WTC11 (cell line): ENCODE measurements at regions not wholly inside any gene's neighbourhood (a gene's known extent, or its start where the extent isn't known, plus 50 kb on each side); places are given as distances from the start of the nearest gene placed in this dataset.

Experiments used
- ATAC-seq: fragments of 200-7000 bp; cut with Tn5 transposase; 2 replicates; pipeline ENCODE4 v1.10.0; 2021; ENCODE audit warnings: mild to moderate bottlenecking, moderate library complexity
- CTCF ChIA-PET: fragments of 300-600 bp; sonication (Branson Sonifier 250); formaldehyde crosslinking; loops from one replicate; lab custom pipeline; 2021; ENCODE audit warnings: antibody characterized with exemption; lab: Charles Lee
- POLR2A ChIA-PET: fragments of 350-600 bp; sonication (Branson Sonifier 250); formaldehyde crosslinking; loops from one replicate; lab custom pipeline; 2021; ENCODE audit warnings: antibody characterized with exemption; lab: Charles Lee
- DNase-seq: peaks from one replicate; pipeline ENCODE4 v3.0.0; 2021; ENCODE audit warnings: low spot score
- H3K27ac Mint-ChIP-seq: 2 replicates; pipeline ENCODE4 v1.8.0; 2021; ENCODE audit warnings: mixed read lengths
- H3K27me3 Mint-ChIP-seq: 2 replicates; pipeline ENCODE4 v1.8.0; 2021; ENCODE audit warnings: low read depth, mild to moderate bottlenecking, moderate library complexity, mixed read lengths
- H3K36me3 Mint-ChIP-seq: 2 replicates; pipeline ENCODE4 v1.8.0; 2021; ENCODE audit warnings: mixed read lengths
- H3K4me1 Mint-ChIP-seq: 2 replicates; pipeline ENCODE4 v1.8.0; 2022; ENCODE audit warnings: mixed read lengths
- H3K4me3 Mint-ChIP-seq: 2 replicates; pipeline ENCODE4 v1.8.0; 2021; ENCODE audit warnings: mild to moderate bottlenecking, moderate library complexity, mixed read lengths
- H3K9me3 Mint-ChIP-seq: 2 replicates; pipeline ENCODE4 v1.8.0; 2021; ENCODE audit warnings: mixed read lengths
- ELF4 ChIP-seq: sonication (generic); formaldehyde crosslinking; IDR thresholded peaks from 2 replicates; pipeline ENCODE4 v1.8.1; 2022; ENCODE audit warnings: low read depth, mild to moderate bottlenecking, moderate library complexity, missing genetic modification reagents
- EMX1 ChIP-seq: fragments of 250-450 bp; sonication (Bioruptor Pico); IDR thresholded peaks from 2 replicates; pipeline ENCODE4 v1.8.0; 2021; ENCODE audit warnings: mild to moderate bottlenecking
- FOXK1 ChIP-seq: sonication (generic); formaldehyde crosslinking; IDR thresholded peaks from 2 replicates; pipeline ENCODE4 v1.8.0; 2022; ENCODE audit warnings: mild to moderate bottlenecking, moderate library complexity, missing genetic modification reagents
- KAT7 ChIP-seq: sonication (generic); formaldehyde crosslinking; IDR thresholded peaks from 2 replicates; pipeline ENCODE4 v1.8.1; 2023; ENCODE audit warnings: missing genetic modification reagents, mild to moderate bottlenecking, borderline replicate concordance
- SOX15 ChIP-seq: fragments of 250-450 bp; sonication (Bioruptor Pico); IDR thresholded peaks from 2 replicates; pipeline ENCODE4 v1.9.0; 2021; ENCODE audit warnings: mild to moderate bottlenecking
- STAT6 ChIP-seq: sonication (generic); formaldehyde crosslinking; conservative IDR thresholded peaks from 2 replicates; pipeline ENCODE4 v1.8.1; 2023; ENCODE audit warnings: mild to moderate bottlenecking, low read depth, missing genetic modification reagents, moderate library complexity
- TEAD4 ChIP-seq: sonication (generic); formaldehyde crosslinking; IDR thresholded peaks from 2 replicates; pipeline ENCODE4 v1.8.0; 2022; ENCODE audit warnings: mild to moderate bottlenecking, missing genetic modification reagents
- ZBTB43 ChIP-seq: sonication (generic); formaldehyde crosslinking; IDR thresholded peaks from 2 replicates; pipeline ENCODE4 v1.8.1; 2023; ENCODE audit warnings: mild to moderate bottlenecking, missing genetic modification reagents
- ZNF263 ChIP-seq: sonication (generic); formaldehyde crosslinking; IDR thresholded peaks from 2 replicates; pipeline ENCODE4 v1.8.1; 2022; ENCODE audit warnings: low read depth, mild to moderate bottlenecking, moderate library complexity, missing genetic modification reagents
- ZNF281 ChIP-seq: sonication (generic); formaldehyde crosslinking; IDR thresholded peaks from 2 replicates; pipeline ENCODE4 v1.8.0; 2023; ENCODE audit warnings: mild to moderate bottlenecking, missing genetic modification reagents
- ZNF425 ChIP-seq: fragments of 250-450 bp; sonication (Bioruptor Pico); conservative IDR thresholded peaks from 2 replicates; pipeline ENCODE4 v1.9.0; 2021; ENCODE audit warnings: mild to moderate bottlenecking
- TF ChIP-seq, protein P1 (sequence below): sonication (generic); formaldehyde crosslinking; IDR thresholded peaks from 2 replicates; pipeline ENCODE4 v1.8.1; 2022; ENCODE audit warnings: mild to moderate bottlenecking, moderate library complexity, missing genetic modification reagents

DNA sequence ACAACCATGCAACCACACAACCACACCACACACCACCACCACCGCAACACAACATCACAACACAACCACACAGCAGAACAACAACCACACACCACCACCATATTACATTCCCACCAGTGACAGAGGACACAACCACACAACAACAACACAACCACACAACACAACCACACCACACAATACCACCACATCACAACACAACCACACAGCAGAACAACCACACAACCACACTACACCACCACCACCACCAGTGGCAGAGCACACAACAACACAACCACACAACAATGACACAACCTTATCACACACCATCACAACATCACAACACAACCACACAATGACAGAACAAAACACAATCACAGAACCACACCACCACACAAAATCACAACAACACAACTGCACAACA is 313.0 kb upstream of the MYT1L start (continued):
- TF ChIP-seq STAT6 (CRISPR knock-in tag) (no peak), ZNF281 (CRISPR knock-in tag) (no peak), SOX15 (no peak), EMX1 (no peak)

GRCh38 chr2:2642906-2643890 is 312.1 kb upstream of the MYT1L start:
- DNase-seq (no peak), ATAC-seq (no peak)
- H3K4me3 Mint-ChIP-seq, result no peak overlapping the region

More at GRCh38 chr2:2642906-2643890, 312.1 kb upstream of the MYT1L start:
- CTCF ChIA-PET, result no interaction called here
- POLR2A ChIA-PET, result no interaction called here
- Mint-ChIP-seq H3K27me3 (no peaks in the 10 kb centered on the region), H3K27ac (no peak overlapping the region), H3K36me3 (no peaks in the 10 kb centered on the region), H3K9me3 (peaks cover 17% of the 10 kb centered on the region), H3K4me1 (peaks cover 18% of the 10 kb centered on the region)
- no peak for TF ChIP-seq TEAD4
- no peak for TF ChIP-seq KAT7 (CRISPR knock-in tag)
- no peak for TF ChIP-seq ZNF425 (CRISPR knock-in tag)
- no peak for TF ChIP-seq ZNF263 (CRISPR knock-in tag)
- no peak for TF ChIP-seq ZBTB43 (CRISPR knock-in tag)
- TF ChIP-seq, protein P1, sequence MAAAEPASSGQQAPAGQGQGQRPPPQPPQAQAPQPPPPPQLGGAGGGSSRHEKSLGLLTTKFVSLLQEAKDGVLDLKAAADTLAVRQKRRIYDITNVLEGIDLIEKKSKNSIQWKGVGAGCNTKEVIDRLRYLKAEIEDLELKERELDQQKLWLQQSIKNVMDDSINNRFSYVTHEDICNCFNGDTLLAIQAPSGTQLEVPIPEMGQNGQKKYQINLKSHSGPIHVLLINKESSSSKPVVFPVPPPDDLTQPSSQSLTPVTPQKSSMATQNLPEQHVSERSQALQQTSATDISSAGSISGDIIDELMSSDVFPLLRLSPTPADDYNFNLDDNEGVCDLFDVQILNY, result no peak
- TF ChIP-seq ZNF281 (CRISPR knock-in tag), result no peak
- no peak for TF ChIP-seq FOXK1
- TF ChIP-seq ELF4 (CRISPR knock-in tag), result no peak
